ENCODE measurements at regions not wholly inside any gene's neighbourhood (a gene's known extent, or its start where the extent isn't known, plus 50 kb on each side); places are given as distances from the start of the nearest gene placed in this dataset.

- DNase-seq: no peak
Observed at GRCh38 chrX:122440832-122441231, 743.2 kb upstream of the GRIA3 start.

GRCh38 chrX:122441451-122441850, 742.6 kb upstream of the GRIA3 start:
- DNase-seq: no peak

- DNase-seq: no peak
Observed at GRCh38 chrX:122445466-122445865, 738.6 kb upstream of the GRIA3 start.

- no peak for DNase-seq
Observed at GRCh38 chrX:122464341-122464740, 719.7 kb upstream of the GRIA3 start.

GRCh38 chrX:122475306-122475705, 708.8 kb upstream of the GRIA3 start:
- DNase-seq: no peak

- no peak for DNase-seq
Observed at GRCh38 chrX:122500556-122500955, 683.5 kb upstream of the GRIA3 start.

- no peak for DNase-seq
Observed at GRCh38 chrX:122501652-122502051, 682.4 kb upstream of the GRIA3 start.

GRCh38 chrX:122504026-122504425, 680.1 kb upstream of the GRIA3 start:
- DNase-seq: no peak

- no peak for DNase-seq
Observed at GRCh38 chrX:122512561-122513072, 671.5 kb upstream of the GRIA3 start.

- no peak for DNase-seq
Observed at GRCh38 chrX:122517786-122518185, 666.3 kb upstream of the GRIA3 start.

GRCh38 chrX:122545778-122546177, 638.3 kb upstream of the GRIA3 start:
- DNase-seq: no peak

- DNase-seq: no peak
Observed at GRCh38 chrX:122546269-122546668, 637.8 kb upstream of the GRIA3 start.

GRCh38 chrX:122552286-122552800, 631.7 kb upstream of the GRIA3 start:
- DNase-seq: no peak

- no peak for DNase-seq
Observed at GRCh38 chrX:122555925-122556324, 628.2 kb upstream of the GRIA3 start.

- no peak for DNase-seq
Observed at GRCh38 chrX:122565952-122566351, 618.1 kb upstream of the GRIA3 start.

- DNase-seq: no peak
Observed at GRCh38 chrX:122566401-122566800, 617.7 kb upstream of the GRIA3 start.

- no peak for DNase-seq
Observed at GRCh38 chrX:122567911-122568310, 616.2 kb upstream of the GRIA3 start.

- no peak for DNase-seq
Observed at GRCh38 chrX:122572461-122572860, 611.6 kb upstream of the GRIA3 start.

GRCh38 chrX:122579036-122579435, 605.0 kb upstream of the GRIA3 start:
- no peak for DNase-seq

GRCh38 chrX:122579526-122579925, 604.6 kb upstream of the GRIA3 start:
- no peak for DNase-seq

GRCh38 chrX:122582280-122582974, 601.7 kb upstream of the GRIA3 start:
- no peak for DNase-seq

- DNase-seq: no peak
Observed at GRCh38 chrX:122582975-122583305, 601.1 kb upstream of the GRIA3 start.

- no peak for DNase-seq
Observed at GRCh38 chrX:122583551-122583950, 600.5 kb upstream of the GRIA3 start.

- no peak for DNase-seq
Observed at GRCh38 chrX:122584981-122585380, 599.1 kb upstream of the GRIA3 start.

GRCh38 chrX:122586831-122587230, 597.2 kb upstream of the GRIA3 start:
- no peak for DNase-seq

Data from COR-L47 (cell line).